Ovary (tissue), 3 donors: ENCODE measurements at regions not wholly inside any gene's neighbourhood (a gene's known extent, or its start where the extent isn't known, plus 50 kb on each side); places are given as distances from the start of the nearest gene placed in this dataset.

Experiments used
- CTCF ChIP-seq, 3 donors: fragments of 450-650 bp in 2 of 3; fragments of 200-600 bp in 1 of 3; IDR thresholded peaks; one replicate each; pipeline versions ENCODE4 v1.5.1 to v1.8.0; 2016 to 2022; ENCODE audit warnings: antibody characterized with exemption in 3 of 3, mild to moderate bottlenecking in 1 of 3
- EP300 ChIP-seq: sonication (generic); formaldehyde crosslinking; IDR thresholded peaks from one replicate; pipeline ENCODE4 v1.6.1; 2017; ENCODE audit warnings: antibody characterized with exemption
- POLR2A ChIP-seq: fragments of 450-650 bp; IDR thresholded peaks from one replicate; pipeline ENCODE4 v1.6.1; 2017; ENCODE audit warnings: antibody characterized with exemption, mild to moderate bottlenecking, moderate library complexity
- donor health status: DM: no; HTN: no; CAD: no.

- no peak for TF ChIP-seq POLR2A
- TF ChIP-seq CTCF (IDR thresholded peaks at IDR 0.05), result no peak
- no peak for TF ChIP-seq EP300
Measured at GRCh38 chr3:70738291-70738681, 425.8 kb upstream of the MDFIC2 start.
